ENCODE measurements at regions not wholly inside any gene's neighbourhood (a gene's known extent, or its start where the extent isn't known, plus 50 kb on each side); places are given as distances from the start of the nearest gene placed in this dataset.

- Histone ChIP-seq H3K9ac (ENCODE audit: low read depth, low read length, poor library complexity, severe bottlenecking) (no peak overlapping the region), H3K4me1 (ENCODE audit: insufficient read depth, low read length, poor library complexity, severe bottlenecking) (no peaks in the 10 kb centered on the region), H4K20me1 (ENCODE audit: insufficient read depth, low read length, poor library complexity, severe bottlenecking) (no peaks in the 10 kb centered on the region)
Measured at GRCh38 chr2:18754286-18754685, 164.9 kb upstream of the NT5C1B start.

GRCh38 chr2:18753722-18754121 lies 164.4 kb upstream of the NT5C1B start:
- no peaks in the 10 kb centered on the region for H3K27me3 ChIP-seq (ENCODE audit: insufficient read depth, low read length, poor library complexity, severe bottlenecking)
- no peak overlapping the region for H3K9ac ChIP-seq (ENCODE audit: low read depth, low read length, poor library complexity, severe bottlenecking)
- no peak overlapping the region for H2AFZ ChIP-seq (ENCODE audit: low read length)
- no peaks in the 10 kb centered on the region for H3F3A ChIP-seq (ENCODE audit: low read depth)
- no peaks in the 10 kb centered on the region for H3K9me2 ChIP-seq (replicated peaks; ENCODE audit: low read depth, low read length)
- no peak overlapping the region for H3K4me2 ChIP-seq (ENCODE audit: low read depth, low read length, poor library complexity, severe bottlenecking)
- H4K20me1 ChIP-seq (ENCODE audit: insufficient read depth, low read length, poor library complexity, severe bottlenecking) = no peaks in the 10 kb centered on the region
- no peaks in the 10 kb centered on the region for H3K79me2 ChIP-seq (ENCODE audit: insufficient read depth, low read length)
- no peaks in the 10 kb centered on the region for H3K9me3 ChIP-seq (ENCODE audit: insufficient read depth, low read depth, low read length)
- no peaks in the 10 kb centered on the region for H3K36me3 ChIP-seq (ENCODE audit: insufficient read depth, low read length)
- H3K4me3 ChIP-seq (ENCODE audit: low read length, poor library complexity, severe bottlenecking) = no peak overlapping the region
- TF ChIP-seq EZH2phosphoT487 (IDR thresholded peaks at IDR 0.05; ENCODE audit: borderline replicate concordance) = no peak
- H3K4me1 ChIP-seq (ENCODE audit: insufficient read depth, low read length, poor library complexity, severe bottlenecking) = no peaks in the 10 kb centered on the region

More at GRCh38 chr2:18754286-18754685, 164.9 kb upstream of the NT5C1B start:
- no peaks in the 10 kb centered on the region for H3K27me3 ChIP-seq (ENCODE audit: insufficient read depth, low read length, poor library complexity, severe bottlenecking)
- TF ChIP-seq CTCF (conservative IDR thresholded peaks at IDR 0.05; ENCODE audit: low read length) (no peak), EZH2phosphoT487 (IDR thresholded peaks at IDR 0.05; ENCODE audit: borderline replicate concordance) (no peak)
- H3K9me3 ChIP-seq (ENCODE audit: insufficient read depth, low read depth, low read length) = no peaks in the 10 kb centered on the region
- H2AFZ ChIP-seq (ENCODE audit: low read length) = no peak overlapping the region
- no peaks in the 10 kb centered on the region for H3K36me3 ChIP-seq (ENCODE audit: insufficient read depth, low read length)
- no peaks in the 10 kb centered on the region for H3K9me2 ChIP-seq (replicated peaks; ENCODE audit: low read depth, low read length)
- no peaks in the 10 kb centered on the region for H3K79me2 ChIP-seq (ENCODE audit: insufficient read depth, low read length)
- H3K4me2 ChIP-seq (ENCODE audit: low read depth, low read length, poor library complexity, severe bottlenecking) = no peak overlapping the region
- H3K4me3 ChIP-seq (ENCODE audit: low read length, poor library complexity, severe bottlenecking) = no peak overlapping the region
- H3F3A ChIP-seq (ENCODE audit: low read depth) = no peaks in the 10 kb centered on the region

GRCh38 chr2:18752667-18753422 lies 163.5 kb upstream of the NT5C1B start:
- no peak overlapping the region for H3K4me2 ChIP-seq (ENCODE audit: low read depth, low read length, poor library complexity, severe bottlenecking)
- H3K4me3 ChIP-seq (ENCODE audit: low read length, poor library complexity, severe bottlenecking) = no peak overlapping the region
- H3K9me2 ChIP-seq (replicated peaks; ENCODE audit: low read depth, low read length) = no peaks in the 10 kb centered on the region
- no peaks in the 10 kb centered on the region for H3K36me3 ChIP-seq (ENCODE audit: insufficient read depth, low read length)
- H3K27me3 ChIP-seq (ENCODE audit: insufficient read depth, low read length, poor library complexity, severe bottlenecking) = no peaks in the 10 kb centered on the region
- TF ChIP-seq EZH2phosphoT487 (IDR thresholded peaks at IDR 0.05; ENCODE audit: borderline replicate concordance) (no peak), CTCF (conservative IDR thresholded peaks at IDR 0.05; ENCODE audit: low read length) (peak; percentile 25; the same call in 1 of the 2 replicates)
- H3K9ac ChIP-seq (ENCODE audit: low read depth, low read length, poor library complexity, severe bottlenecking) = no peak overlapping the region
- no peaks in the 10 kb centered on the region for H3K4me1 ChIP-seq (ENCODE audit: insufficient read depth, low read length, poor library complexity, severe bottlenecking)
- H3K79me2 ChIP-seq (ENCODE audit: insufficient read depth, low read length) = no peaks in the 10 kb centered on the region
- H3F3A ChIP-seq (ENCODE audit: low read depth) = no peaks in the 10 kb centered on the region
- no peaks in the 10 kb centered on the region for H3K9me3 ChIP-seq (ENCODE audit: insufficient read depth, low read depth, low read length)
- H2AFZ ChIP-seq (ENCODE audit: low read length) = no peak overlapping the region
- H4K20me1 ChIP-seq (ENCODE audit: insufficient read depth, low read length, poor library complexity, severe bottlenecking) = no peaks in the 10 kb centered on the region

Data from Loucy (cell line).